IMR-90 (cell line): ENCODE measurements at regions not wholly inside any gene's neighbourhood (a gene's known extent, or its start where the extent isn't known, plus 50 kb on each side); places are given as distances from the start of the nearest gene placed in this dataset.

ENCODE experiments used
- ATAC-seq: fragments of 200-7000 bp; cut with Tn5 transposase; 2 replicates; pipeline ENCODE4 v1.9.1; 2020; ENCODE audit warnings: low read depth, mild to moderate bottlenecking, moderate library complexity
- BruUV-seq: library from RNA; stranded (reverse); fragments of 400-500 nt; replicated peaks from 2 replicates; lab custom pipeline; 2021; lab: Mats Ljungman, UMichigan
- CTCF ChIA-PET: fragments of 300-600 bp; formaldehyde crosslinking; extraction: SDS; loops from one replicate; lab custom pipeline; 2021; ENCODE audit warnings: antibody characterized with exemption; lab: Yijun Ruan, JAX
- POLR2A ChIA-PET: fragments of 300-600 bp; sonication (Branson Sonifier 250); formaldehyde crosslinking; loops from one replicate; lab custom pipeline; 2022; ENCODE audit warnings: antibody characterized with exemption; ENCODE audit not compliant: unreplicated experiment; lab: Charles Lee
- DNase-seq: peaks from one replicate; pipeline ENCODE4 v3.0.0; 2013
- H2AFZ ChIP-seq: replicated peaks from 2 replicates; pipeline ENCODE3; 2013; ENCODE audit warnings: low read length, mild to moderate bottlenecking; ENCODE audit not compliant: poor library complexity
- H2AK5ac ChIP-seq: 2 replicates; pipeline ENCODE4 v1.6.1; 2013; ENCODE audit warnings: low read depth, low read length, inconsistent platforms
- H2AK9ac ChIP-seq: replicated peaks from 2 replicates; pipeline ENCODE3; 2013; ENCODE audit warnings: mild to moderate bottlenecking, low read depth, low read length, moderate library complexity; ENCODE audit not compliant: poor library complexity
- H2BK120ac ChIP-seq: 2 replicates; pipeline ENCODE4 v1.6.1; 2013; ENCODE audit warnings: low read depth, low read length, inconsistent platforms
- H2BK15ac ChIP-seq: 3 replicates; pipeline ENCODE4 v1.6.1; 2013; ENCODE audit warnings: low read depth, low read length, inconsistent platforms
- H2BK20ac ChIP-seq: 2 replicates; pipeline ENCODE4 v1.6.1; 2013; ENCODE audit warnings: low read depth, mild to moderate bottlenecking, inconsistent platforms, low read length, moderate library complexity
- H2BK5ac ChIP-seq: 2 replicates; pipeline ENCODE4 v1.6.1; 2013; ENCODE audit warnings: mild to moderate bottlenecking, low read depth, low read length, inconsistent platforms; ENCODE audit not compliant: poor library complexity, severe bottlenecking
- H3K14ac ChIP-seq: replicated peaks from 2 replicates; pipeline ENCODE4 v1.6.1; 2013; ENCODE audit warnings: low read depth, low read length, inconsistent platforms
- H3K18ac ChIP-seq: 2 replicates; pipeline ENCODE4 v1.6.1; 2013; ENCODE audit warnings: low read depth, low read length, control low read depth
- H3K23ac ChIP-seq: 2 replicates; pipeline ENCODE4 v1.6.1; 2013; ENCODE audit warnings: low read depth, low read length, inconsistent platforms
- H3K27ac ChIP-seq: 2 replicates; pipeline ENCODE4 v1.5.1; 2013; ENCODE audit warnings: mild to moderate bottlenecking, control low read depth, low read length; ENCODE audit not compliant: insufficient read depth
- H3K27me3 ChIP-seq: 2 replicates; pipeline ENCODE4 v1.6.1; 2013; ENCODE audit warnings: low read length; ENCODE audit not compliant: control insufficient read depth, insufficient read depth
- H3K36me3 ChIP-seq: 2 replicates; pipeline ENCODE4 v1.6.1; 2013; ENCODE audit warnings: low read length, mixed read lengths; ENCODE audit not compliant: control insufficient read depth, insufficient read depth
- H3K4ac ChIP-seq: 2 replicates; pipeline ENCODE4 v1.6.1; 2013; ENCODE audit warnings: low read depth, low read length, inconsistent platforms
- H3K4me1 ChIP-seq: 2 replicates; pipeline ENCODE4 v1.6.1; 2013; ENCODE audit warnings: low read length, mixed read lengths; ENCODE audit not compliant: control insufficient read depth, insufficient read depth
- H3K4me2 ChIP-seq: 2 replicates; pipeline ENCODE4 v1.6.1; 2013; ENCODE audit warnings: low read depth, mild to moderate bottlenecking, control low read depth, low read length, moderate library complexity
- H3K4me3 ChIP-seq: 2 replicates; pipeline ENCODE4 v1.5.1; 2013; ENCODE audit warnings: low read depth, mild to moderate bottlenecking, control low read depth, low read length, moderate library complexity; ENCODE audit not compliant: insufficient read depth
- H3K56ac ChIP-seq: 2 replicates; pipeline ENCODE4 v1.6.1; 2013; ENCODE audit warnings: low read length, inconsistent platforms; ENCODE audit not compliant: insufficient read depth; ENCODE audit errors: extremely low read depth
- H3K79me1 ChIP-seq, 2 experiments: 2 replicates each; pipeline ENCODE4 v1.6.1; 2013; ENCODE audit warnings: low read length in 2 of 2, inconsistent platforms in 1 of 2, low read depth in 1 of 2
- H3K9ac ChIP-seq: 2 replicates; pipeline ENCODE4 v1.6.1; 2013; ENCODE audit warnings: low read depth, low read length, control low read depth
- H3K9me1 ChIP-seq: 2 replicates; pipeline ENCODE4 v1.6.1; 2013; ENCODE audit warnings: low read length, inconsistent platforms; ENCODE audit not compliant: insufficient read depth
- H3K9me3 ChIP-seq: 2 replicates; pipeline ENCODE4 v1.6.1; 2013; ENCODE audit warnings: low read length; ENCODE audit not compliant: control insufficient read depth, insufficient read depth
- H4K20me1 ChIP-seq: 2 replicates; pipeline ENCODE4 v1.6.1; 2013; ENCODE audit warnings: low read length, inconsistent platforms; ENCODE audit not compliant: insufficient read depth
- H4K5ac ChIP-seq: 2 replicates; pipeline ENCODE4 v1.6.1; 2013; ENCODE audit warnings: mild to moderate bottlenecking, low read depth, low read length, control low read depth
- H4K8ac ChIP-seq, 2 experiments: 2 replicates each; pipeline ENCODE4 v1.6.1; 2013; ENCODE audit warnings: low read depth in 2 of 2, low read length in 2 of 2, control low read depth in 1 of 2, inconsistent platforms in 1 of 2
- H4K91ac ChIP-seq: 2 replicates; pipeline ENCODE4 v1.6.1; 2013; ENCODE audit warnings: low read depth, low read length, inconsistent platforms; ENCODE audit not compliant: insufficient read depth
- BHLHE40 ChIP-seq: fragments of 150-350 bp; IDR thresholded peaks from 2 replicates; pipeline ENCODE4 v1.6.1; 2016; ENCODE audit warnings: mild to moderate bottlenecking, low read depth, low read length
- CEBPB ChIP-seq: IDR thresholded peaks from 2 replicates; pipeline ENCODE4 v1.6.1; 2012; ENCODE audit warnings: low read depth, low read length, improper control_type of control experiment
- CHD1 ChIP-seq: IDR thresholded peaks from 2 replicates; pipeline ENCODE4 v1.6.1; 2012; ENCODE audit warnings: low read depth, low read length, improper control_type of control experiment
- FOS ChIP-seq: fragments of 150-350 bp; IDR thresholded peaks from 2 replicates; pipeline ENCODE4 v1.6.1; 2016; ENCODE audit warnings: low read depth, low read length
- MAFK ChIP-seq: IDR thresholded peaks from 2 replicates; pipeline ENCODE4 v1.6.1; 2012; ENCODE audit warnings: low read depth, low read length, improper control_type of control experiment
- MAZ ChIP-seq: IDR thresholded peaks from 2 replicates; pipeline ENCODE4 v1.6.1; 2012; ENCODE audit warnings: low read depth, mild to moderate bottlenecking, low read length, improper control_type of control experiment, moderate library complexity, borderline replicate concordance
- MXI1 ChIP-seq: IDR thresholded peaks from 2 replicates; pipeline ENCODE4 v1.6.1; 2012; ENCODE audit warnings: low read depth, mild to moderate bottlenecking, low read length, moderate library complexity, borderline replicate concordance
- NFE2L2 ChIP-seq: fragments of 150-350 bp; IDR thresholded peaks from 2 replicates; pipeline ENCODE4 v1.6.1; 2016; ENCODE audit warnings: low read depth, mild to moderate bottlenecking, low read length
- POLR2A ChIP-seq: IDR thresholded peaks from 2 replicates; pipeline ENCODE4 v1.6.1; 2012; ENCODE audit warnings: mild to moderate bottlenecking, low read depth, low read length
- RAD21 ChIP-seq: IDR thresholded peaks from 2 replicates; pipeline ENCODE4 v1.6.1; 2012; ENCODE audit warnings: low read length, improper control_type of control experiment
- RCOR1 ChIP-seq: IDR thresholded peaks from 2 replicates; pipeline ENCODE4 v1.6.1; 2012; ENCODE audit warnings: mild to moderate bottlenecking, low read length, improper control_type of control experiment; ENCODE audit not compliant: insufficient replicate concordance
- RFX5 ChIP-seq: IDR thresholded peaks from 2 replicates; pipeline ENCODE4 v1.8.0; 2012; ENCODE audit warnings: low read depth, mild to moderate bottlenecking, low read length, moderate library complexity
- WGBS, 2 experiments: methylation state at CpG; one replicate each; pipeline versions ENCODE4 v1.1.5 to v1.1.7; 2013; ENCODE audit warnings: missing lambda C conversion rate in 2 of 2; ENCODE audit not compliant: insufficient read length in 1 of 2; ENCODE audit errors: extremely low coverage in 2 of 2; 5-methylcytosine and 5-hydroxymethylcytosine counted together
- dilution Hi-C: fragments of 300-500 bp; cut with HindIII; formaldehyde crosslinking; loops from one replicate; pipeline ENCODE4 v1.14.3; 2018; ENCODE audit warnings: low sequenced_read_pairs; ENCODE audit not compliant: unreplicated experiment
- in situ Hi-C: fragments of 300-500 bp; cut with MboI; formaldehyde crosslinking; loops from 3 replicates; pipeline ENCODE4 v1.14.3; 2019; ENCODE audit warnings: low sequenced_read_pairs, inconsistent platforms, mixed read lengths
- intact Hi-C: fragments of 100-400 bp; cut with micrococcal nuclease; formaldehyde crosslinking; loops from 2 replicates; pipeline ENCODE4 v1.10.0; 2022
- TF ChIP-seq, protein P1 (sequence below): fragments of 150-350 bp; IDR thresholded peaks from 2 replicates; pipeline ENCODE4 v1.6.1; 2016; ENCODE audit warnings: low read depth, mild to moderate bottlenecking, low read length, moderate library complexity, borderline replicate concordance
- TF ChIP-seq, protein P2 (sequence below): conservative IDR thresholded peaks from 2 replicates; pipeline ENCODE4 v1.5.1; 2012; ENCODE audit warnings: mild to moderate bottlenecking, low read depth, low read length, improper control_type of control experiment

DNA sequence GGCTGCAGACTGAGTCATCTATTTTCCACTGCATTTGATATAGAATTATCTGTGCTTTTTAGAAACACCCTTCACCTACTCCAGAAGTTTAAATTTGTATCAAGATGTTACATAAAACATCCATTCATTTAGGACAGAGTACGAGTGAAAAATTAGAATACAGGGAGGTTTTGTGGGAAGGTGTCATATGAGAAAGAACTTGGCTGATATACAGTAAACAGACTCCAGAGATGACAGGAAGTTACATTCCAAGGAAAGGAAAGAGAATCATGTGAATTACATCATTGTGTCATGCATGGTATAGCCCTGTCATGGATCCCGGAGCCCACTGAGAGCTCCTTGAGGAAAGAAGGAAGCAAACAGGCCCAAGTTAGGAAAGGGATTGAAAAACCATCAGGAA, 341.5 kb upstream of the PKDCC start:
- Histone ChIP-seq H3K14ac (no peak overlapping the region), H2BK15ac (no peak overlapping the region), H4K91ac (no peak overlapping the region), H3K9me3 (no peaks in the 10 kb centered on the region), H2AK9ac (no peak overlapping the region), H3K79me1 (no peaks in the 10 kb centered on the region), H2BK5ac (no peak overlapping the region), H3K56ac (no peak overlapping the region), H3K9me1 (no peaks in the 10 kb centered on the region), H2AFZ (no peak overlapping the region), H3K4ac (no peak overlapping the region), H3K27me3 (no peaks in the 10 kb centered on the region; the same call in 1 of the 2 replicates), H3K4me1 (peaks cover 4% of the 10 kb centered on the region; the same call in 1 of the 2 replicates), H4K8ac (no peak overlapping the region), H4K20me1 (no peaks in the 10 kb centered on the region), H2BK20ac (no peak overlapping the region), H3K9ac (no peak overlapping the region), H3K23ac (no peak overlapping the region), H3K4me2 (no peak overlapping the region), H3K27ac (no peak overlapping the region), H3K36me3 (no peaks in the 10 kb centered on the region), H4K5ac (no peak overlapping the region), H3K4me3 (no peak overlapping the region), H3K18ac (no peak overlapping the region), H2AK5ac (no peak overlapping the region), H2BK120ac (no peak overlapping the region)
- POLR2A ChIA-PET = no interaction called here
- intact Hi-C loops (loop anchor here (5.0 kb wide), 1 partner anchor 1799 kb away; no protein-coding TSS in a partner anchor), dilution Hi-C loops (no loop called here), in situ Hi-C loops (loop anchor here (25.0 kb wide), 1 partner anchor 1794 kb away; no protein-coding TSS in a partner anchor)
- TF ChIP-seq POLR2A (no peak), RCOR1 (no peak), RFX5 (no peak), CEBPB (no peak), NFE2L2 (no peak), MXI1 (no peak), MAZ (no peak), BHLHE40 (no peak), FOS (no peak), CHD1 (no peak), RAD21 (no peak), MAFK (no peak)
- TF ChIP-seq, protein P1, sequence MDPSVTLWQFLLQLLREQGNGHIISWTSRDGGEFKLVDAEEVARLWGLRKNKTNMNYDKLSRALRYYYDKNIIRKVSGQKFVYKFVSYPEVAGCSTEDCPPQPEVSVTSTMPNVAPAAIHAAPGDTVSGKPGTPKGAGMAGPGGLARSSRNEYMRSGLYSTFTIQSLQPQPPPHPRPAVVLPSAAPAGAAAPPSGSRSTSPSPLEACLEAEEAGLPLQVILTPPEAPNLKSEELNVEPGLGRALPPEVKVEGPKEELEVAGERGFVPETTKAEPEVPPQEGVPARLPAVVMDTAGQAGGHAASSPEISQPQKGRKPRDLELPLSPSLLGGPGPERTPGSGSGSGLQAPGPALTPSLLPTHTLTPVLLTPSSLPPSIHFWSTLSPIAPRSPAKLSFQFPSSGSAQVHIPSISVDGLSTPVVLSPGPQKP = no peak
- TF ChIP-seq, protein P2, sequence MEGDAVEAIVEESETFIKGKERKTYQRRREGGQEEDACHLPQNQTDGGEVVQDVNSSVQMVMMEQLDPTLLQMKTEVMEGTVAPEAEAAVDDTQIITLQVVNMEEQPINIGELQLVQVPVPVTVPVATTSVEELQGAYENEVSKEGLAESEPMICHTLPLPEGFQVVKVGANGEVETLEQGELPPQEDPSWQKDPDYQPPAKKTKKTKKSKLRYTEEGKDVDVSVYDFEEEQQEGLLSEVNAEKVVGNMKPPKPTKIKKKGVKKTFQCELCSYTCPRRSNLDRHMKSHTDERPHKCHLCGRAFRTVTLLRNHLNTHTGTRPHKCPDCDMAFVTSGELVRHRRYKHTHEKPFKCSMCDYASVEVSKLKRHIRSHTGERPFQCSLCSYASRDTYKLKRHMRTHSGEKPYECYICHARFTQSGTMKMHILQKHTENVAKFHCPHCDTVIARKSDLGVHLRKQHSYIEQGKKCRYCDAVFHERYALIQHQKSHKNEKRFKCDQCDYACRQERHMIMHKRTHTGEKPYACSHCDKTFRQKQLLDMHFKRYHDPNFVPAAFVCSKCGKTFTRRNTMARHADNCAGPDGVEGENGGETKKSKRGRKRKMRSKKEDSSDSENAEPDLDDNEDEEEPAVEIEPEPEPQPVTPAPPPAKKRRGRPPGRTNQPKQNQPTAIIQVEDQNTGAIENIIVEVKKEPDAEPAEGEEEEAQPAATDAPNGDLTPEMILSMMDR = no peak
- BruUV-seq = no TSS peak
- 57% methylated on average over 1 of the region's 2 CpGs; no CpG with 5 or more reads in 1 of the 2 experiments for WGBS, 2 experiments
- DNase-seq (no peak), ATAC-seq (no peak)
- CTCF ChIA-PET = no interaction called here
